Small intestine (tissue), 7 donors: ENCODE measurements at regions not wholly inside any gene's neighbourhood (a gene's known extent, or its start where the extent isn't known, plus 50 kb on each side); places are given as distances from the start of the nearest gene placed in this dataset.

Experiments
- DNase-seq, 2 donors: peaks; one replicate each; pipeline versions ENCODE4 v3.0.0 to v3.0.0-alpha.2; 2013
- FAIRE-seq: peaks from 2 replicates; lab custom pipeline; 2012; peaks lifted over from hg19 to GRCh38; lab: Jason Lieb, UNC
- H3K27ac ChIP-seq, 3 donors: one replicate each; pipeline ENCODE4 v1.5.1; 2013; ENCODE audit warnings: low read length in 2 of 3, mild to moderate bottlenecking in 2 of 3, control low read depth in 1 of 3, inconsistent platforms in 1 of 3, low read depth in 1 of 3, moderate library complexity in 1 of 3
- H3K27me3 ChIP-seq, 3 donors: one replicate each; pipeline ENCODE4 v1.6.1; 2013; ENCODE audit warnings: low read length in 3 of 3, inconsistent platforms in 1 of 3; ENCODE audit not compliant: control insufficient read depth in 3 of 3, insufficient read depth in 3 of 3
- H3K36me3 ChIP-seq, 3 donors: one replicate each; pipeline ENCODE4 v1.6.1; 2013; ENCODE audit warnings: low read length in 3 of 3, inconsistent platforms in 1 of 3, low read depth in 1 of 3, mild to moderate bottlenecking in 1 of 3, moderate library complexity in 1 of 3; ENCODE audit not compliant: control insufficient read depth in 3 of 3, insufficient read depth in 2 of 3
- H3K4me1 ChIP-seq, 3 donors: one replicate each; pipeline ENCODE4 v1.6.1; 2013; ENCODE audit warnings: low read length in 2 of 3, inconsistent platforms in 1 of 3, low read depth in 1 of 3, mild to moderate bottlenecking in 1 of 3, moderate library complexity in 1 of 3; ENCODE audit not compliant: control insufficient read depth in 3 of 3, insufficient read depth in 2 of 3
- H3K4me3 ChIP-seq, 3 donors: one replicate each; pipeline ENCODE4 v1.5.1; 2013; ENCODE audit warnings: low read length in 3 of 3, control low read depth in 1 of 3, inconsistent platforms in 1 of 3, low read depth in 1 of 3, mild to moderate bottlenecking in 1 of 3, moderate library complexity in 1 of 3
- H3K9me3 ChIP-seq, 2 donors: one replicate each; pipeline ENCODE4 v1.6.1; 2013; ENCODE audit warnings: low read depth in 1 of 2, low read length in 1 of 2; ENCODE audit not compliant: control insufficient read depth in 2 of 2, insufficient read depth in 1 of 2
- WGBS, 3 donors: extraction: QIAGEN DNeasy Blood & Tissue Kit; methylation state at CpG; one replicate each; pipeline ENCODE4 v1.1.7; 2013; 5-methylcytosine and 5-hydroxymethylcytosine counted together
- donor health status: healthy with polysubstance abuse.
- donor health status: control.
- donor health status: control.
- donor health status: Bipolar disorder and iron deficiency.
- donor health status: healthy.

DNA sequence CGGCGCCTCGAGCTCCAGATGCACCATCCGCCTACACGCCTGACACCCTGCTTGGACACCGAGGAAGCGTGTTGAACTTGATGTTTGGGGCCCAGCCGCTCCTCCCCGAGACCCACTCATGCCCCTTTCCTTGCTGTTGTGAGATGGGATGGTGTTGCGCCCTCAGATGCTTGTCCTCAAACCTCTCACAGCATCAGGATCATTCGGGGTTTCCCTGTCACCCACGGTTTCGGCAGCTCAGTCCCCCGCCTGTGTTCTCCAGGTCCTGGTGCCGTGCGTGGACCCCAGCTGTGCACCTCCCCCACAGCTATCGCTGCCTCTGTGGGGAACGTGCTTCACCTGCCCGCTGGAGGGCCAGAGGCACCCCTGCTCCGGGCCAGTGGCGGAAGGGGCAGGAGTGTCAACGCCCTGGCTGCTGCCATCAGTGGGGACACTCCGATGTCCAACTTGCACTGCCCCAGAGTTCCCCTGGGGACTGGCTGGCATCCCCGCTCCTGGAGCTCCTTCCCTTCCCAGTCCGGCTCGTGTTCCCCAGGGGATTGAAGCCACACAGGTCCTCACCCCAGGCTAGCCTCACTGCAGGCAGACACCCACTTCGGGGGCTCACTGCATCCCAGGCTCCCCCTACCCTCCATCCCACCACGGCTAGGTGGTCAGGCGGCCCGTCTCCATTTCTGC is 82.3 kb upstream of the ADRA2C start:
- Histone ChIP-seq H3K27me3 (peaks cover 0 to 3% (median 0%) of the 10 kb centered on the region in 3 donors), H3K4me1 (no peaks in the 10 kb centered on the region), H3K9me3 (no peaks in the 10 kb centered on the region), H3K27ac (no peak overlapping the region), H3K4me3 (no peak overlapping the region), H3K36me3 (no peaks in the 10 kb centered on the region)
- 77 to 86% (median 85%) methylated on average over 30 of the region's 30 CpGs for WGBS, 3 donors
- no peak for DNase-seq
- no peak for FAIRE-seq

DNA sequence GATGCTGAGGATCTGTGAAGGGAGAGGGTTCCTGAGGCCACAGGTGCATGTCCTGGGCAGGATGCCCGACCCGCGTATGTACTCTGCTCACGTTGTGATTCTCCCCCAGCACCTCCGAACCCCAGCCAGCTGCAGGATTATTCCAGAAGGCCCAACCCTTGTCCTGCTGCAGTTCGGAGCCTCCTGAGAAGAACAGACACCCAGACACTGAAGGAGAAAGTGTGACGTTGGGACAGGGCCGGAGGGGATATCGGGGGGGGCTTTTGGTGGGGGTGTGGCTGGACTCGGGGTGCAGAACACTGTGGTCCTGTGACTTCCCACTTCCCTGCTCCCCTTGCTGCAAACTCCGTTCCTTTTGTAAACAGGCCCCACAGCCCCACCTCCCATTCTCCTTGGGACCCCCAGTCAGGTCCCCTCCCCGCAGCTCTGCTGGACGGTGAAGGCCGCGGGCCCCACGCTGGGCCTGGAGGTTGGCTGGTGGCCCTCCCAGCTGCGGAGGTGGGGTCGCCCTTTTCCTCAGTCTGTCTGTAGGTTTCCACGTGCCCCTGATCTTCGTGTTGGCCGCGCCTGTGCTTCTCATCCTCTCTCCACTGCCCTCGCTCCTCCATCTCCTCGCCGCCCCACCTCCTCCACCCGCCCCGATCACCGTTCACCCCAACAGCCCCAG is 83.0 kb upstream of the ADRA2C start:
- peaks cover 0 to 3% (median 0%) of the 10 kb centered on the region in 3 donors for H3K27me3 ChIP-seq
- 72 to 81% (median 75%) methylated on average over 27 to 28 of the region's 28 CpGs for WGBS, 3 donors
- no peaks in the 10 kb centered on the region for H3K36me3 ChIP-seq
- no peaks in the 10 kb centered on the region for H3K9me3 ChIP-seq
- H3K4me1 ChIP-seq: no peaks in the 10 kb centered on the region
- no peak overlapping the region for H3K4me3 ChIP-seq
- H3K27ac ChIP-seq: no peak overlapping the region
- FAIRE-seq (no peak), DNase-seq (no peak)

DNA sequence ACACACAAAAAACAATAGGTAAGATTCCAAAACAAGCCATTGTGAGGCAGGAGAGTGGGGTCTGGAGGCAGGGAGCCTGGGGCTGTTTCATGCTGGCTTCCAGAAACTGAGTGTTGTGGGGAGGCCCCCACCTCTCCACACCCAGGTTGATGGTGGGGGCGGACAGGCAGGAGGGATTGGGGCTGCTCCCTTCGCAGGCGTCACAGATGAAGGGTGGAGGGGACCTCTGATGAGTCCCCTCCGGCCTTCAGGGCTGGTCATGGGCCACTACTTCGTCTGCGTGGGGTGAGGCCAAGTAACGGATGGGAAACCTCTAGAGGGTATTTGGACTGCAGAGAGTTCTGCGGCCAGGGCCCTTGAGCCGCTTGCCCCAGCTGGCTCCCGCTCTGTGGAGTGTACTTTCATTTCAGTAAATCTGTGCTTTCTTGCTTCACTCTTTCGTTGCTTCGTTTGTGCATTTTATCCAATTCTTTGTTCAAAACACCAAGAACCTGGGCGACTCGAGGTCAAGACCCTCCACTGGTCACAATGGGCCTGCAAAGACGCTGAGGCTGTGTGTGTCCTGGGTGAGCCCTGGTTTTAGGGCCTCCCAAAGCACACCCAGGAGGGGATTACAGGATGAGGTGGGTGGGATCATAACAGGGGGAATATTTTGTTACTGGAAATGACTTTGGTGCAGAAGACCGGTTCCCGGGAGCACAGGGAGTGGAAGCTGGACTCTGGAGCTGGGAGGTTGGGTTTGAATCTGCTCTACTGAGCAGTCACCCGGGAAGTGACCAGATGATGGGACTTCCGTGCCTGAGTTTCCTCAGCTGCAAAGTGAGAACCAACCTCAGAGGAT is 83.7 kb upstream of the ADRA2C start:
- WGBS, 3 donors: 76 to 87% (median 78%) methylated on average over 19 of the region's 19 CpGs
- DNase-seq: no peak
- Histone ChIP-seq H3K4me1 (no peaks in the 10 kb centered on the region), H3K9me3 (no peaks in the 10 kb centered on the region), H3K4me3 (no peak overlapping the region), H3K36me3 (no peaks in the 10 kb centered on the region), H3K27me3 (peaks cover 0 to 4% (median 2%) of the 10 kb centered on the region in 3 donors), H3K27ac (no peak overlapping the region)
- no peak for FAIRE-seq

DNA sequence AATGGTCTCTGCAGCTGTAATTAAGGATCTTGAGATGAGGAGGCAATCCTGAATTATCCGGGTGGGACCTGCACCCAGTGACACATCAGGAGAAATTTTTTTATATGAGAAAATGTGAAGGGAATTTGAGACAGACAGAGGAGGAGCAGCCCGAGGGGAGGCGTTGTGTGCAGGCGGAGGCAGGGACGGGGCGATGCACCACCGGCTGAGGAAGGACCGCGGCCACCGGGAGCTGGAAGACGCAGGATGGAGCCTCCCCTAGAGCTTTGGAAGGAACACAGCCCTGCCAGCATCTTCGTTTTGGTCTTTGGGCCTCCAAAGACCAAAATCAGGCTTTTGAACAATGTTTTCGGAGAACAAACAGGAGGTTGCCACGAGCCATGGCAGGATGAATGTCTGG is 85.0 kb upstream of the ADRA2C start:
- no peaks in the 10 kb centered on the region for H3K4me1 ChIP-seq
- H3K36me3 ChIP-seq: no peaks in the 10 kb centered on the region
- no peak for FAIRE-seq
- no peaks in the 10 kb centered on the region for H3K9me3 ChIP-seq
- no peak for DNase-seq
- H3K27me3 ChIP-seq: peaks cover 0 to 9% (median 6%) of the 10 kb centered on the region in 3 donors
- 77 to 87% (median 78%) methylated on average over 14 of the region's 14 CpGs for WGBS, 3 donors
- no peak overlapping the region for H3K4me3 ChIP-seq
- no peak overlapping the region for H3K27ac ChIP-seq

DNA sequence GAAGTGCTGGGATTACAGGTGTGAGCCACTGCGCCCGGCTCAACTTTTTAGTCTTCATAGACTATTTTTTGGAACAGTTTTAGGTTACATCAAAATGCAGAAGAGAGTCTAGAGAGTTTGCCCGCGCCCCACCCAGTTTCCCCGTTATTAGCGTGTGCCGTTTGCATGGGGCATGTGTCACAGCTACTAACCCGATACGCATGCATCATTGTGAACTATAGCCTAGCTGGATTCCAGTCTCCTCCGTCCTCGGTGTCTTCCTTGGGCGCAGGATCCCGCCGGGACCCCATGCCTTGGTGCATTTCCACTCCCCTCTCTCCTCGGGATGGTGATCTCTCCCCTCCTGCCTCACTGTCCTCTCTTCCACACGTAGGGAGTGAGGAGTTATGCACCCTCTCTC is 85.5 kb upstream of the ADRA2C start:
- DNase-seq: no peak
- FAIRE-seq: no peak
- H3K27me3 ChIP-seq: peaks cover 0 to 9% (median 7%) of the 10 kb centered on the region in 3 donors

DNA sequence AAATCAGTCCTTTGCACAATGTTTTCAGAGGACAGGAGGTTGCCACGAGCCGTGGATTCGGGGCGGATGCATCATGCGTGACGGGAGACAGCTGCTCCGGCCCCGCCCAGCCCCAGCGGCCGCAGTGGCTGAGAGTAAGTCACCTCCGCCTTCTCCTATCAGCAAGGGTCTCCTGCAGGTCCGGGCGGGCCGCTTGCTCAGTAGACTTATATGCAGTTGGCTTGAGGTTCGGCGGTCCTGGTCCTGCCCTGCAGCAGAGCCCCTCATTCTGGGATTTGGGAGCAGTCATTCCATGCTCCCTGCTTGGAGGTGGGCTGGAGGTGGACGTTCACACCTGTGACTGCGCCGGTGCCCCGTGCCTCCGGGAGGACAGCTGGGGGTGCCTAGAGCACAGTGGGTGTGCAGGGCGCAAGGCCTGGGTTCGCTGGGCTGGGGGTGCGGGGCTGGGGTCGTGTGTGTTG is 86.3 kb upstream of the ADRA2C start:
- H3K9me3 ChIP-seq: no peaks in the 10 kb centered on the region
- DNase-seq (no peak), FAIRE-seq (no peak)
- no peaks in the 10 kb centered on the region for H3K4me1 ChIP-seq
- WGBS, 3 donors: 48 to 65% (median 60%) methylated on average over 25 of the region's 25 CpGs
- H3K27ac ChIP-seq: no peak overlapping the region
- H3K4me3 ChIP-seq: no peak overlapping the region
- H3K36me3 ChIP-seq: no peaks in the 10 kb centered on the region
- H3K27me3 ChIP-seq: peaks cover 0 to 10% (median 9%) of the 10 kb centered on the region in 3 donors

More for the DNA sequence above, 85.5 kb upstream of the ADRA2C start:
- Histone ChIP-seq H3K9me3 (no peaks in the 10 kb centered on the region), H3K27ac (no peak overlapping the region), H3K36me3 (no peaks in the 10 kb centered on the region), H3K4me1 (no peaks in the 10 kb centered on the region), H3K4me3 (no peak overlapping the region)
- WGBS, 3 donors: 78 to 83% (median 79%) methylated on average over 16 of the region's 16 CpGs

DNA sequence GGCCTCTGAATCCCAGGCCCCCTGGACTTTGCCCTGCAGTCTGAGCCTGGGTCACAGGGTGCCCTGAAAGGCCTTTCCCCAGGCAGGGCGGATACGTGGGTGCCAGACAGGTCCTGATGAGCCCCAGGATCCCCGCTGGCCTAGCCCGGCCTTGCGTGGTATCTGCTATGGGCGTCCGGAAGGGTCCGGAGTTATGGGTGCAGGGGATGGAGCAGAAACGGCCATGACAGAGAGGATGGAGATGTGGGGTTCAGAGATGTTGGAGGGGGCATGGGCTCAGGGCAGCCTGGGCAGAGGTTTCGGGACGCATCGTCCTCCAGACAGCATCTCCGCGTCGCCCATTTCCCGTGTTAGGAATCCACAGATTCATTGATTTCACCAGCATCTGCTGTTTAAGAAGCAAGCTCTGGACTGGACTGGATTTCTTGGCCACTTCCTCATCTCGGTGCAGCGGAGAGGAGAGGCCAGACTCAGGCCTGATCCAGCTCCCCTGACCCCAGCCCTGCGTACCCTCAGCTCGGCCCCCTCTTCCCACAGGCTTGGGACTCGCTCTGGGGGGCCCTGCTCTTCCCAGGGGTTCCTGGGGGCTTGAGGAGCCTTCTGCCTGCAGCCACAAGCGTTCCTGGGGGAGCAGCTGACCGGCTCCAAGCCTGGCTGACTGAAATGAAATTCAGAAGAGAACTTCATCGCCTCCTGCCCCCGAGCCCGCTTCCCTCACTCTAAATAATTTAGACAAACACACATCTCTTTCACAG is 86.9 kb upstream of the ADRA2C start:
- no peaks in the 10 kb centered on the region for H3K9me3 ChIP-seq
- H3K4me3 ChIP-seq: no peak overlapping the region
- H3K27me3 ChIP-seq: peaks cover 0 to 10% (median 9%) of the 10 kb centered on the region in 3 donors
- H3K4me1 ChIP-seq: no peaks in the 10 kb centered on the region
- 75 to 78% (median 77%) methylated on average over 26 of the region's 26 CpGs for WGBS, 3 donors
- H3K36me3 ChIP-seq: no peaks in the 10 kb centered on the region
- no peak overlapping the region for H3K27ac ChIP-seq
- FAIRE-seq (no peak), DNase-seq (no peak)

DNA sequence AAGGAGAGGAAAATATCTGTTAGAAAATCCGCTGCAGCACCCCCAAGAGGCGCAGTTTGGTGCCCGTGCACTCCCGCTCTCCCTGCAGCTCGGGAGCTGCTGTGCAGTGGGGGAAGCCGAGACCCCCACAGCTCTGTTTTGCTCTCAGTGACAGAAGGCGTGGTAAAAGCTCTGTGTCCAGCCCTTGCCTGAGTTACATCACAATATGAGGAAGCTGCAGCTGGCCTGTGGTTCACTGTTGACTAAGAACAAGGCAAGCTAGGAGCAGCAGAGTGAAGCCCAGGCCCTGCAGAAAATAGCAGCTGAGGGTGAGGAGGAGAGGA is 88.5 kb upstream of the ADRA2C start:
- peaks cover 0 to 4% of the 10 kb centered on the region in 2 donors for H3K9me3 ChIP-seq
- DNase-seq: no peak
- H3K4me3 ChIP-seq: no peak overlapping the region
- H3K27me3 ChIP-seq: peaks cover 0 to 10% (median 9%) of the 10 kb centered on the region in 3 donors
- FAIRE-seq: no peak
- no peak overlapping the region for H3K27ac ChIP-seq
- H3K4me1 ChIP-seq: no peaks in the 10 kb centered on the region
- 45 to 48% (median 46%) methylated on average over 7 of the region's 7 CpGs for WGBS, 3 donors
- no peaks in the 10 kb centered on the region for H3K36me3 ChIP-seq
